Renal cortex interstitium (tissue), 11 donors: ENCODE measurements at regions not wholly inside any gene's neighbourhood (a gene's known extent, or its start where the extent isn't known, plus 50 kb on each side); places are given as distances from the start of the nearest gene placed in this dataset.
"Not testable (repeated sequence)": the region's sequence is repeated elsewhere in the genome, so short reads cannot be mapped to it uniquely, and the experiment has no call there.

ENCODE experiments used
- DNase-seq, 11 donors: peaks; one replicate each; pipeline ENCODE4 v3.0.0-alpha.2; 2013; ENCODE audit warnings: low read depth in 9 of 11, low spot score in 4 of 11; ENCODE audit errors: extremely low read depth in 1 of 11

DNA sequence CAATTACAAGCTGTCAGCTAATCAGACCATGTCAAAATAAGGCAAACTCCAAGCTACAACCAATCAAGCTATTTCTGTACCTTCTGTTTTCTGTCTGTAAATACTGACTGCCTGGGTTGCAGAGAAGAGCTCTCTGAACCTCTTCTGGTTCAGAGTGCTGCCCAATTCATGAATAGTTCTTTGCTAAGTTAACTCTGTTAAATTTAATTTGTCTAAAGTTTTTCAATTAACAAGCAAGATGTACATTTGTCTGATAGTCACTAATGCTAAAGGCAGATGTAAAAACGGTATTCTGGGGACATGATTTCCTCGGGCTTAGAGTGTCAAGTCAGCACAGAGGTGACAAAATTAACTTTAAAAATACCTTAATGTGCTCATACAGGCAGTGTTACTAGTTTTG, 408.3 kb upstream of the CLINT1 start:
- DNase-seq: no peak

- peak in 7 of 11 donors; percentile 54 to 79 (median 68) for DNase-seq
These were observed 407.2 kb upstream of the CLINT1 start for GRCh38 chr5:158265931-158266700.

GRCh38 chr5:158265346-158265745, 406.4 kb upstream of the CLINT1 start:
- DNase-seq: no peak

- DNase-seq: no peak
These were observed 405.3 kb upstream of the CLINT1 start for GRCh38 chr5:158264264-158264663.

DNA sequence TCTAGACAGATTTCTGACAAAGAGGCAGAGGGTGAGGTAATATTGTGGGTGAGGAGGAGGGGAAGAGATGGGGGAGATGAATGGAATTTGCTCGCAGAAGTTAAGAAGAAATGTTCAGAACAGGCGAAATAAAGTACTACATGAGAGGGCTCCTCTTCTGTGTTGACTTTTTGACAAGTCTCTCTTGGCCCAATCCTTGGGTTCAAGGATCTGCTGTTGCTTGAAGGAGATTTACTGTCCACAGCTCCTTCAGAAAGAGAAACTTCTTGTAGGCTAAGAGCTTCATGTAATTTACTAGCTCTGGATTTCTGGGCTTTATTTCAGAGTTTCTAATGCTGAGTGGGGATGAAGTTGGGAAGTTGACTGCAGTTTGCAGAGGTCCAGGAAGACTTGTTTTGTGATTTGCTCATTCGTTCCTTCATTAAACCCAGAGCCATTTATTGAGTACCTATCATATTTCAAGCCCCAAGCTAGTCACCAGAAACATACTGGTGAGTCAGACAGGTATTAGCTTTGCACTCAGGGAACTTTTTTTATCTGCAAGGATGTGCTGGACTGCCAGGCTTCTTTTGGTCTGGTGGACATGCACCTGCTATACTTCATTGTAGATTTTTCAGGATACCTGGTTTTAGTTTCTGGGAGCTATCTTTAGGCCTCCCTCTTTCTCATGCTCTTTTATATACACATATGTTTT, 402.9 kb upstream of the CLINT1 start:
- DNase-seq: no peak

- DNase-seq: no peak
These were observed 397.2 kb upstream of the CLINT1 start for GRCh38 chr5:158256096-158256495.

DNA sequence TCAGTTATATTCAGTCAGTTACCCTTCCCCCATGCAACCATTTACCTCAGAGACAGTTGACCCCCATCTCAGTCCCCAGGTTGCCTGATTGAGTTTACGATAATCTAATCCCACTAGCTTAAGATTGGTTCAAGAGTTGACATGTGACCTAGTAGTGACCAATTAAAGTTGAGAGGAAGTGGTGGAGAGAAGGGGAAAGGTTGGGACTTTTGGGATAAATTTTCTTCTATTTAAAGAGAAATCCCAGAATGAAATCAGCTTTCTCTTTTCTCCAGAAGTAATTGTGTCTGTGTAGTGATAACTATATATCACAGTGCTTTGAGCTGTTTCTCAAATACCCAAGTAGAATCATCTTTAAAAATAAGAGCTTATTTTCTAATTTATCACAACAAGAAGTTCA, 396.7 kb upstream of the CLINT1 start:
- DNase-seq: no peak

GRCh38 chr5:158246661-158247060, 387.7 kb upstream of the CLINT1 start:
- no peak for DNase-seq

DNA sequence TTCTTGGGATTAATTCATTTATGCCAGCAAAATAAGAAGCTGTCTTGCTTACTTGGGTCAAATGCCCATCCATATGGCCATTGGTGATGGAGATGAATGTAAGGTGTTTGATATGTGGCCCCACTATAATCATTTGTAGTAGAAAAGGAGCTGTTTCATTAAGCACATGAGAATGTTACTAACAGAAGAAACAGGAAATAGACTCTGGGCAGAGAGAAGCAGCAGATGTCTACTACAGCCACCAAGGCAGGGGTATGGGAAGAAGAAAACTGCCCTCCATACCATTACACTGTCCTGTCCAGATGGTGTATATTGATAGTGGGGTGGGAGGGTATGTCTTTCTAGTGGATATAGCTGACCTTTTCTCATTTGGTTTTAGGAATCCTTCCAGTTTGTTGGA, 386.6 kb upstream of the CLINT1 start:
- DNase-seq: no peak

- DNase-seq: no peak
These were observed 385.9 kb upstream of the CLINT1 start for GRCh38 chr5:158244882-158245281.

DNA sequence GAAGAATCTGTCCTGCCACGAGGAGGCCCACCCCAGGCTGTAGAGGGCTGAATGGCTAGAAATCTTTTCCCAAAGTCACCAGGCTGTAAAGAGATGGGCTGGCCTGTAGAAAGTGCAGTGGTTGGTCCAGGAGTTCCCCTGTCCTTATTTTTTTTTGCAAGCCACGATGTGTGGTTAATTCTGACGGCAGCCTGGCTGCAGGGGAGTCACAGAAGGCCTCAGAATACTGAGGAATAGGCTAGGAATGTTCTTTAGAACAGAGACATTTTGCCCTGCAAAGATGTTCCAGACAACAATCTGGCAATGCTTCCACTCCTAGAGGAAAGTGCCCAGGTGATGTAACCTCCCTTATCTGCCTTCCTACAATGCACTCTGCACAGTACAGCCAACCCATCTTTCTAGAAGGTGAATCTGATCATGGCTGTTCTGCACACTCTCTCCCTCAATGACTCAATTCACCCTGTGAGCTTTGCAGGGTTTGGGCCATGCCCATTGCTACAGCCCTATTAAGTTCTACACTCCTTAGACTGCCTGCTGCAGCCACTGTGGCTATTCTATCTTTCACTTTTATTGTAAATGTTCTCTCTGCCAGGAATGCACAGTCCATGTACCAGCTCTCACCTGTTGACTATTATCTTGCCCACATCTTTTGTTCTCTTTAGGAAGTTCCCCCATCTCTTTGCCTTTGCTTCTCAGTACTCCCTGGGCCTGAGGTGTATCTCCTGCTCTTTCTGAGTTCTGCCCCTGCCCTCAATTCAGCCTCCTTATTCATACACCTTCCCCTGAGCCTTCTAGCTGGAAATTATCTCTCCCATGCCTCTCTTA, 377.8 kb upstream of the CLINT1 start:
- no peak for DNase-seq

DNA sequence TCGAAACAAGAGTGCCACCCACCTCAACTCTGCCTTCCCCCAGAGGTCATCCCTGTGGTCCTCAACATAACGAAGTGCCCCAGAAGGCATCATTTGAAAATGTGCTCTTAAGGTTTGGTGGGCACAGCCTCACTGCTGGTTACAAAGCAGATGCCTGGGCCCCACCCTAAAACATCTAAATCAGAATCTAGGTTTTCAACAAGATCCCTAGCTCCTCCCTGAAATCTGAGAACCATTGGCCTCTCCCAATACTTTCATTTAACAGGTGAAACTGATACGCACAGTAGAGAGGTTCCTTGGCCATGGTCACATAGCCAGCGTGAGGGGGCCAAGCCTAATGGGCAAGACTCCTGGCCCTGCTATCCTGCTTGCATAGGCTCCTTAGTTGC, 376.2 kb upstream of the CLINT1 start:
- DNase-seq: no peak

- DNase-seq: no peak
These were observed 375.6 kb upstream of the CLINT1 start for GRCh38 chr5:158234323-158235158.

DNA sequence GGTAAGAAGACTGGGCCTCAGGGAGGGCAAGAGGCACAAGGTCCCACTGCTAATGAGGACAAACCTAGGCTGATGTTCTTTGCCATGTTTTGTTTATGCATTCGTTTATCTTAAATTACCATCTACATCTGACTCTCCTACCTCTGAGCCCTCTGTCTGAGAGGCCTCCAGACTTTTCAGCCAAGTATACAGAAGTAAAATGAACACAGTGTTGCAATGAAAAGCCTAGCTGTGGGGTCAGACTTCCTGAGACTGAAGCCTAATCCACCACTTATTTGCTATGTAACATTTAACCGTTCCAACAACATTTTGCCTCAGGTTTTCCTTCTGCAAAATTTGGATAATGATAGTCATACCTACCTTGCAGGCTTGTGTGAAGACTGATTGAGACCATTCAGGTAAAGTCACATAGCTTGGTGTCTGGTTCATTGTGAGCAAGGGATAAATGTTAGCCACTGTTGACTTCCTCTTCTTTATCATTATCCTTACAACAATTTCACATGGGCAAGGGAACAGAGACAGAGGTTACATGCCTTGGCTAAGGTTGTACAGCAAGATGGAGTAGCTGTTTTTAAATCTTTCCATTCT, 374.9 kb upstream of the CLINT1 start:
- no peak for DNase-seq

DNA sequence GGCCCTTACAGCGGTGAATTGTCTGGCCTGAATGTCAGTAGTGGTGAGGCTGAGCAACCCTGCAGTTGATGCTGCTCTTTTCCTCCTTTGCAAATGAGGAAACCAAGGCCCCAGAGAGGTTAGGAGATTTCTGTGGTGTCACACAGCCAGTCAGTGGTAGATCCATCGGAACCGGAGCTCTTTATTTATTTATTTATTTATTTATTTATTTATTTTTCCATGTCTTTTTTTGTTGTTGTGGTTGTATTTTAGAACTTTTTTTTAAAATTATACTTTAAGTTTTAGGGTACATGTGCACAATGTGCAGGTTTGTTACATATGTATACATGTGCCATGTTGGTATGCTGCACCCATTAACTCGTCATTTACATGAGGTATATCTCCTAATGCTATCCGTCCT, 368.4 kb upstream of the CLINT1 start:
- not testable (repeated sequence) for DNase-seq

- DNase-seq: no peak
These were observed 367.6 kb upstream of the CLINT1 start for GRCh38 chr5:158226496-158226895.

- no peak for DNase-seq
These were observed 365.3 kb upstream of the CLINT1 start for GRCh38 chr5:158224253-158224652.

- DNase-seq: no peak
These were observed 364.2 kb upstream of the CLINT1 start for GRCh38 chr5:158223054-158223600.
